ACC112 (cell line): ENCODE measurements at regions not wholly inside any gene's neighbourhood (a gene's known extent, or its start where the extent isn't known, plus 50 kb on each side); places are given as distances from the start of the nearest gene placed in this dataset.

Experiments used
- H2AFZ ChIP-seq: fragments of 200-600 bp; sonication (generic); one replicate; pipeline ENCODE4 v1.6.0; 2017; ENCODE audit warnings: antibody characterized with exemption, low read length; ENCODE audit not compliant: unreplicated experiment
- H3K27ac ChIP-seq: fragments of 200-600 bp; sonication (generic); 2 replicates; pipeline ENCODE4 v1.5.1; 2014; ENCODE audit warnings: low read depth, mild to moderate bottlenecking, antibody characterized with exemption, low read length, moderate library complexity
- H3K27me3 ChIP-seq: fragments of 200-600 bp; sonication (generic); 2 replicates; pipeline ENCODE4 v1.6.1; 2014; ENCODE audit warnings: mild to moderate bottlenecking, antibody characterized with exemption, low read length, moderate library complexity, mixed read lengths; ENCODE audit not compliant: insufficient read depth
- H3K36me3 ChIP-seq: fragments of 200-600 bp; sonication (generic); 2 replicates; pipeline ENCODE4 v1.6.1; 2016; ENCODE audit warnings: mild to moderate bottlenecking, antibody characterized with exemption, low read length, moderate library complexity, mixed read lengths; ENCODE audit not compliant: insufficient read depth
- H3K4me1 ChIP-seq: fragments of 200-600 bp; sonication (generic); one replicate; pipeline ENCODE4 v1.6.1; 2016; ENCODE audit warnings: low read length, mixed read lengths; ENCODE audit not compliant: insufficient read depth, unreplicated experiment, control insufficient read depth
- H3K4me3 ChIP-seq: fragments of 200-600 bp; sonication (generic); 2 replicates; pipeline ENCODE4 v1.5.1; 2014; ENCODE audit warnings: mild to moderate bottlenecking, low read depth, low read length
- H3K79me2 ChIP-seq: fragments of 200-600 bp; sonication (generic); one replicate; pipeline ENCODE4 v1.6.0; 2016; ENCODE audit warnings: low read length; ENCODE audit not compliant: control insufficient read depth, unreplicated experiment, insufficient read depth

GRCh38 chr1:79959635-79960034 lies 953.1 kb upstream of the ADGRL4 start:
- Histone ChIP-seq H3K79me2 (no peaks in the 10 kb centered on the region), H3K4me3 (no peak overlapping the region), H3K36me3 (no peaks in the 10 kb centered on the region), H3K27me3 (no peaks in the 10 kb centered on the region), H3K4me1 (no peaks in the 10 kb centered on the region), H3K27ac (no peak overlapping the region), H2AFZ (no peak overlapping the region)

- no peaks in the 10 kb centered on the region for H3K4me1 ChIP-seq
- H3K36me3 ChIP-seq, result no peaks in the 10 kb centered on the region
- H3K27me3 ChIP-seq, result no peaks in the 10 kb centered on the region
- no peak overlapping the region for H2AFZ ChIP-seq
- no peak overlapping the region for H3K27ac ChIP-seq
- H3K79me2 ChIP-seq, result no peaks in the 10 kb centered on the region
- H3K4me3 ChIP-seq, result no peak overlapping the region
Observed at GRCh38 chr1:79955966-79956365, 949.4 kb upstream of the ADGRL4 start.

- Histone ChIP-seq H3K27ac (no peak overlapping the region), H3K27me3 (no peaks in the 10 kb centered on the region), H3K4me3 (no peak overlapping the region), H3K36me3 (no peaks in the 10 kb centered on the region), H3K79me2 (no peaks in the 10 kb centered on the region), H2AFZ (no peak overlapping the region), H3K4me1 (peaks cover 4% of the 10 kb centered on the region)
Observed at GRCh38 chr1:79950511-79950910, 944.0 kb upstream of the ADGRL4 start.

DNA sequence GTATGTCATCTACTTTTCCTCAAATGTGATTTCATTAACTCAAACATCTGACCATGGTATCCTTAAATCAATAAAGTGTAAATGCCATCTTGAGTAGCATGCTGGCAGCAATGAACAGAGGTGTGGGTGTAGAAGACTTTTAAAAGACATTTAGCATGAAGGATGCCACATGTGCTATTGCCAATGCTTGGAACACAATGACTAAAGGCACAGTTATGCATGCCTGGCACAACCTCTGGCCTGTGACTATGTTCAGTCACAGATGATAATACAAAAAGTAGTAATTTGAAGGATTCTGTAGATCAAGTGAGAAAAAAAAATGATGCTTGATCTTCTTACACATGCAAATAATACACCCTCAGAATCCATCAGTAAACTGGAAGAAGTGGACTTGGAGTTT lies 938.9 kb upstream of the ADGRL4 start:
- Histone ChIP-seq H2AFZ (no peak overlapping the region), H3K79me2 (no peaks in the 10 kb centered on the region)

DNA sequence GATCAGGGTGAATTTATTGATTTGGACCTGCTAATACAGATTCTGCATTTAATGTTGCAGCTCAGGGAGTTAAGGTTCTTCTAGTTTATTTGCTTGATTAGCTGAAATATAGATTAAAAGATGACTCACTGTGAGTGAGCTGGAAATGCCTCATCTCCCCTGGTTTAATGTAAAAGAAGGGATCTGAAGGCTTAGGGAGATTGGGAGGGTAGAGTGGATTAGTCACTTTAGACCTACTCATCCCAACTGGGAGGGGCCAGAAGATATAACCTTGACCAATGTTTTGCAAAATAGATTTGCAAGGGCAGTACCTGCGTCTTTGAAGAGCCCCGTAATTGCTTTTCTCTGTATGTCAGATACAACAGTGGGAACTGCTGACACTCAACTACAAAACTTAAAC lies 922.8 kb upstream of the ADGRL4 start:
- H3K36me3 ChIP-seq, result no peaks in the 10 kb centered on the region
- H3K4me3 ChIP-seq, result no peak overlapping the region
- no peaks in the 10 kb centered on the region for H3K4me1 ChIP-seq
- H3K27me3 ChIP-seq, result no peaks in the 10 kb centered on the region
- H2AFZ ChIP-seq, result no peak overlapping the region
- no peak overlapping the region for H3K27ac ChIP-seq
- no peaks in the 10 kb centered on the region for H3K79me2 ChIP-seq

More for the DNA sequence above, 938.9 kb upstream of the ADGRL4 start:
- peaks cover 9% of the 10 kb centered on the region for H3K4me1 ChIP-seq
- H3K36me3 ChIP-seq, result no peaks in the 10 kb centered on the region
- H3K27ac ChIP-seq, result no peak overlapping the region
- no peak overlapping the region for H3K4me3 ChIP-seq
- no peaks in the 10 kb centered on the region for H3K27me3 ChIP-seq

GRCh38 chr1:79928901-79929300 lies 922.4 kb upstream of the ADGRL4 start:
- Histone ChIP-seq H2AFZ (no peak overlapping the region), H3K27me3 (no peaks in the 10 kb centered on the region), H3K4me3 (no peak overlapping the region), H3K27ac (no peak overlapping the region), H3K79me2 (no peaks in the 10 kb centered on the region), H3K36me3 (no peaks in the 10 kb centered on the region), H3K4me1 (no peaks in the 10 kb centered on the region)

DNA sequence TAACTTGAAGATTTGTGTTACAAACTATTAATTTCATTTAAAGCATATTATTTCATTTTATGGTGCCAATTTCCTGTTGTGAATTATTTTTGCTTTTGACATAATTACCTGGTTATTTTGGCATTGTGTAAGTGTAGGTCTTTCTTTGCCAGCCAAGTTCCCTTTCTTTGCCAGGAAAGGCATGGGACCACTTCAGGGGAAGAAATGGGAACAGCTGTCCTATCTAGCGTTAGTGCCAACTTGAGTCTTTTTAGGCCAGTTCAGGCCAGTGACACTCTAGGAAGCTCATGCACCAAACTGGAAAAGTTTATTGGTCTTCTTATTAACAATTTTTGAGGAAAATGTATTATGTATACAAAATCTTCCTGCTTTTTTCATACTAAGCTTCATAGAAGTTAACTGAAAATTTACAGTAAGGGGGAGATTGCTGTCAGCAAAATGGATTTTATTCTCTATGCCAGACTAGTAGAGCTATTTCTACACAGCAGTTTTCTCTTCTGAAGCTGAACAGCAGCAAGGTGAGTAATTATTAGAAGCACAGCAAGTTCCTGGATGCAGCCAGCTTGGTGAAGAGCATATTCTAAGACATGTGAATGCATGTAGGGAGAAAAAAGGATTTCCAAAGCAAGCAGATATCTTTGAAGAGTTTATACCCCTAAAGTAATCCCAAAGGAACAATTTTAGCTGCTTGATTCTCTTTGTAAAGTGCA lies 914.6 kb upstream of the ADGRL4 start:
- Histone ChIP-seq H2AFZ (no peak overlapping the region), H3K36me3 (no peaks in the 10 kb centered on the region), H3K27ac (no peak overlapping the region), H3K4me1 (no peaks in the 10 kb centered on the region), H3K4me3 (no peak overlapping the region), H3K79me2 (no peaks in the 10 kb centered on the region), H3K27me3 (no peaks in the 10 kb centered on the region)

DNA sequence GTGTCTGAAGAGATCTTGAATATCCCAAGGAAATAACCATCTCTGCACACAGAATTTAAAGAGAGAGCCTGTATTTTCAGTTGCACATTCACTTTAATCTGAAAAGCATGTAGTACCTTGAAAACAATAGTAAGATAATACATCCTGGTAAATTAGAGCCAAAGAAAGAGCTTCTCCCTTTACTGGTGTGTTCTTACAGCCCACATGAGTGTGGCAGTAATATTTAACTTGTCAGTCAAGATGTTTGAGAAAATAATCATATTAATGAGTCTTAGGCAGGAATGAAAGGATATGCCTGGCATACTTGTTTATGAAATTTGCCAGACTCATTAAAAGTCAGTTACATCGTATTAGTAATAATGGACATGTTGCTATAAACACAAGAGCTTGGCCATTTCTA lies 908.4 kb upstream of the ADGRL4 start:
- Histone ChIP-seq H3K4me1 (no peaks in the 10 kb centered on the region), H3K79me2 (no peaks in the 10 kb centered on the region), H3K27me3 (no peaks in the 10 kb centered on the region), H3K4me3 (no peak overlapping the region), H3K27ac (no peak overlapping the region), H2AFZ (no peak overlapping the region), H3K36me3 (no peaks in the 10 kb centered on the region)

- H3K4me1 ChIP-seq, result no peaks in the 10 kb centered on the region
- H3K79me2 ChIP-seq, result no peaks in the 10 kb centered on the region
- no peaks in the 10 kb centered on the region for H3K27me3 ChIP-seq
- H3K27ac ChIP-seq, result no peak overlapping the region
- H3K4me3 ChIP-seq, result no peak overlapping the region
- H2AFZ ChIP-seq, result no peak overlapping the region
- no peaks in the 10 kb centered on the region for H3K36me3 ChIP-seq
Observed at GRCh38 chr1:79912813-79913212, 906.3 kb upstream of the ADGRL4 start.

GRCh38 chr1:79903321-79903720 lies 896.8 kb upstream of the ADGRL4 start:
- H3K36me3 ChIP-seq, result no peaks in the 10 kb centered on the region
- H3K27me3 ChIP-seq, result no peaks in the 10 kb centered on the region
- no peaks in the 10 kb centered on the region for H3K79me2 ChIP-seq
- H3K27ac ChIP-seq, result no peak overlapping the region
- no peak overlapping the region for H3K4me3 ChIP-seq
- no peak overlapping the region for H2AFZ ChIP-seq
- peaks cover 15% of the 10 kb centered on the region for H3K4me1 ChIP-seq

- peaks cover 15% of the 10 kb centered on the region for H3K4me1 ChIP-seq
- H3K4me3 ChIP-seq, result no peak overlapping the region
- no peak overlapping the region for H3K27ac ChIP-seq
- no peaks in the 10 kb centered on the region for H3K27me3 ChIP-seq
- H3K79me2 ChIP-seq, result no peaks in the 10 kb centered on the region
- H3K36me3 ChIP-seq, result no peaks in the 10 kb centered on the region
- no peak overlapping the region for H2AFZ ChIP-seq
Observed at GRCh38 chr1:79902418-79902817, 895.9 kb upstream of the ADGRL4 start.
